Mesodermal cell (in vitro differentiated cells): ENCODE measurements at regions not wholly inside any gene's neighbourhood (a gene's known extent, or its start where the extent isn't known, plus 50 kb on each side); places are given as distances from the start of the nearest gene placed in this dataset.

Experiments used
- H3K27ac ChIP-seq: 2 replicates; pipeline ENCODE4 v1.7.0; 2013; ENCODE audit warnings: mild to moderate bottlenecking, low read depth, low read length, moderate library complexity; ENCODE audit not compliant: severe bottlenecking
- H3K36me3 ChIP-seq: 2 replicates; pipeline ENCODE4 v1.7.1; 2013; ENCODE audit warnings: mild to moderate bottlenecking, low read length, moderate library complexity; ENCODE audit not compliant: control insufficient read depth, insufficient read depth
- H3K4me1 ChIP-seq: one replicate; pipeline ENCODE4 v1.7.1; 2013; ENCODE audit warnings: mild to moderate bottlenecking, low read length; ENCODE audit not compliant: insufficient read depth, control insufficient read depth, poor library complexity, severe bottlenecking
- H3K4me3 ChIP-seq: 2 replicates; pipeline ENCODE4 v1.7.0; 2013; ENCODE audit warnings: low read length, control low read depth, mild to moderate bottlenecking; ENCODE audit not compliant: insufficient read depth, poor library complexity, severe bottlenecking; ENCODE audit errors: extremely low read depth
- H3K9me3 ChIP-seq: 2 replicates; pipeline ENCODE4 v1.7.1; 2013; ENCODE audit warnings: mild to moderate bottlenecking, low read length, moderate library complexity; ENCODE audit not compliant: control insufficient read depth
- WGBS, 2 experiments: methylation state at CpG; one replicate each; pipeline ENCODE4 v1.1.5; 2013; ENCODE audit warnings: missing lambda C conversion rate in 2 of 2; ENCODE audit not compliant: insufficient coverage in 2 of 2; 5-methylcytosine and 5-hydroxymethylcytosine counted together

DNA sequence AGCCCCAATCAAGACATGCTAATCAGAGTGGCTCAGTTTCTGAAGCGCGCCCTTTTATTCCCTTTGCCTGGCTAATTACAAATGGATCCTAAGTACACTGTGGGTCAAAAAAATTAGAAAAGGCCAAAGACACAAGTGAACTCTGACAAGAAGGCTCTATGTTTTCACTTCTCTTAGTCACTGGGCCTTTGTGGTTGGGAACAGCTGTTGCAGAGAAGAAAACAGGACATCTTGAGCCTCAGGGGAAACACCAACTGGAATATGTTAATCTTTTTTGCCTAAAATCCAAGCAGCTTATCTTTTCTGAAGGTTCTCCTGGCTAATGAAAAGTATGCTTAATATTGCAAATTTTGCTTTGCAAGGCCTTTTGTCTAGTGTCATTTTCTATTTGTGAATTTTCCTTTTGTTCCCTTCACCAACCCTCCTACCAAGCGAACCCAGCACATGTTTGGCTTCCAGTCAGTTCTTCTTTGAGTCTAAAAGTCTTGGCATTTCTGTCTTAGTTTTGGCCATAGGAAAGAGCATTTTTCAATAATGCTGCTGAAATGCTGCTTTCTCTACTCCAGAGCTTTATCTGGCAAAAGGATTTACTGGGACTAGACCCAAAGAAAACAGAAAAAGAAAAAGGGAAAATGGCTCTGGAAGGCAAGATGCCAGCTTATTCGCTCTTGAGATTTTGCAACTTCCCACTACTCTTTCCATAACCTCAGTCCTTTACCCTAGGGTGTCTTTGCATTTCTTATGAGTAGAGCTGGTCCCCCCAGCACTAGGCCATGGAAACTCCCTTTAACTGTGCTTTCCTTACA lies 440.2 kb upstream of the ST6GAL2 start:
- 73 to 97% methylated on average over 2 to 3 of the region's 4 CpGs for WGBS, 2 experiments
- H3K4me3 ChIP-seq, result no peak overlapping the region

GRCh38 chr2:107334306-107334705 lies 448.3 kb upstream of the ST6GAL2 start:
- Histone ChIP-seq H3K4me3 (no peak overlapping the region), H3K27ac (no peak overlapping the region), H3K36me3 (no peaks in the 10 kb centered on the region), H3K9me3 (peaks cover 5% of the 10 kb centered on the region), H3K4me1 (no peaks in the 10 kb centered on the region)
- WGBS, 2 experiments, result 100% methylated on average over 1 of the region's 2 CpGs; no CpG with 5 or more reads in 1 of the 2 experiments

More for the DNA sequence above, 440.2 kb upstream of the ST6GAL2 start:
- Histone ChIP-seq H3K27ac (no peak overlapping the region), H3K9me3 (peaks cover 9% of the 10 kb centered on the region), H3K4me1 (no peaks in the 10 kb centered on the region), H3K36me3 (no peaks in the 10 kb centered on the region)

- Histone ChIP-seq H3K36me3 (no peaks in the 10 kb centered on the region), H3K4me1 (no peaks in the 10 kb centered on the region), H3K4me3 (no peak overlapping the region), H3K9me3 (no peaks in the 10 kb centered on the region), H3K27ac (no peak overlapping the region)
- 79 to 90% methylated on average over 2 of the region's 2 CpGs for WGBS, 2 experiments
Observed at GRCh38 chr2:107336526-107336925, 450.6 kb upstream of the ST6GAL2 start.

GRCh38 chr2:107337209-107337898 lies 451.4 kb upstream of the ST6GAL2 start:
- Histone ChIP-seq H3K9me3 (peaks cover 2% of the 10 kb centered on the region), H3K4me1 (no peaks in the 10 kb centered on the region), H3K36me3 (no peaks in the 10 kb centered on the region), H3K27ac (no peak overlapping the region), H3K4me3 (no peak overlapping the region)
- WGBS, 2 experiments, result 88 to 89% methylated on average over 2 to 3 of the region's 6 CpGs

- no peak overlapping the region for H3K27ac ChIP-seq
- peaks cover 5% of the 10 kb centered on the region for H3K9me3 ChIP-seq
- no peaks in the 10 kb centered on the region for H3K36me3 ChIP-seq
- H3K4me1 ChIP-seq, result no peaks in the 10 kb centered on the region
- no peak overlapping the region for H3K4me3 ChIP-seq
- WGBS, 2 experiments, result 86% methylated on average over 2 of the region's 3 CpGs; no CpG with 5 or more reads in 1 of the 2 experiments
Observed at GRCh38 chr2:107338059-107338458, 452.1 kb upstream of the ST6GAL2 start.

DNA sequence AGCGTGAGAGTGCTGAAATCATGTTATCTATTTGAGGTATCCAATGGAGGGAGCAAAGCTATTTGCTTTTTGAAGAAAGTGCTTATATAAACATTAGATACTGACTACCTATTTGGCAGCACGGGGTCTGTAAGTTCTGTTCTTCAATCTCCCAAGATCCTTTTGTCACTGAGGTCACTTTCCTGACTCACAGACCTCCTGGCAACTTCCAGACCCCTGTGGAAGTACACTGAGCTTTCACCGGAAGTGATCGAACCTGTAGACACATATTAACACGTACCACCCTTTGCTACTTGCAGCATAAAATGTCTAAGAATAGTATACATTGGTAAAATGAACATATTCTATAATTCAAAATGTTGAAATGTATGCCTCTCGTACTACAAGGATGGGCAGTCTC lies 452.6 kb upstream of the ST6GAL2 start:
- WGBS, 2 experiments, result no CpG with 5 or more reads among the region's 6 CpGs
- no peaks in the 10 kb centered on the region for H3K4me1 ChIP-seq
- no peak overlapping the region for H3K27ac ChIP-seq

GRCh38 chr2:107340955-107341354 lies 455.0 kb upstream of the ST6GAL2 start:
- Histone ChIP-seq H3K4me3 (no peak overlapping the region), H3K27ac (no peak overlapping the region), H3K4me1 (no peaks in the 10 kb centered on the region), H3K36me3 (no peaks in the 10 kb centered on the region), H3K9me3 (peaks cover 5% of the 10 kb centered on the region)
- WGBS, 2 experiments, result 80% methylated on average over 1 of the region's 2 CpGs; no CpG with 5 or more reads in 1 of the 2 experiments

More for the DNA sequence above, 452.6 kb upstream of the ST6GAL2 start:
- H3K36me3 ChIP-seq, result no peaks in the 10 kb centered on the region
- H3K9me3 ChIP-seq, result peaks cover 5% of the 10 kb centered on the region
- no peak overlapping the region for H3K4me3 ChIP-seq

- H3K4me3 ChIP-seq, result no peak overlapping the region
- no peaks in the 10 kb centered on the region for H3K36me3 ChIP-seq
- H3K9me3 ChIP-seq, result no peaks in the 10 kb centered on the region
- H3K27ac ChIP-seq, result no peak overlapping the region
- 71 to 100% methylated on average over 1 of the region's 4 CpGs for WGBS, 2 experiments
- H3K4me1 ChIP-seq, result no peaks in the 10 kb centered on the region
Observed at GRCh38 chr2:107349329-107349728, 463.4 kb upstream of the ST6GAL2 start.

DNA sequence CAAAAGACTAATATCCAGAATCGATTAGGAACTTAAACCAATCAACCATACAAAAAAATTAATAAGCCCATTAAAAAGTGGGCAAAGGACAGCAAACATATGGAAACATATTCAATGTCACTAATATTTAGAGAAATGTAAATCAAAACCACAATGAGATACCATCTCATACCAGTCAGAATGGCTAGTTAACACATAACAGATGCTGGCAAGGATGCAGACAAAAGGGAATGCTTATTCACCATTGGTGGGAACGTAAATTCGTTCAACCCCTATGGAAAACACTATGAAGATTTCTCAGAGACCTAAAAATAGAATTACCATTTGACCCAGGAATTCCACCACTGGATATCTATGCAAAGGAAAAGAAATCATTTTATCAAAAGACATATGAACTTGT lies 468.2 kb upstream of the ST6GAL2 start:
- Histone ChIP-seq H3K9me3 (no peaks in the 10 kb centered on the region), H3K4me3 (no peak overlapping the region), H3K36me3 (no peaks in the 10 kb centered on the region), H3K27ac (no peak overlapping the region), H3K4me1 (no peaks in the 10 kb centered on the region)
- WGBS, 2 experiments, result no CpG with 5 or more reads among the region's 3 CpGs

DNA sequence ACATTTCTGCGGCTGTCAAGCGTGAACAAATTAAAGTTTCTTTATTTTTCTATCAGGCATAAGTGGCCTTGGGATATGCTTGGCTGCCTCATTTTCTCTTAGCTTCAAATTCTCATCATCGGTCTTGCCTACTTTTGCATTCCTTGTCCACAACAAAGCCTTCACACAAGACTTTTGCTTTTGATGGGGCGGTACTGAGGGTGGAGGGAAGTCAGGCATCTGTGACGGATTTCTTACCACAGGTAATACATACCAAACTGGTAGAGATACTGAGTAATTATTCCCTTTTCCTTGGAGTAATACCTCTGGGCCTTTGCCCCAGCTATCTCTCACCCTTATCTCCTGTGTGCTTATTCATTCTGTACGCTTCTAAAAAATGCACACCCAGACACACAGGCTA lies 468.3 kb upstream of the RGPD4 start:
- H3K36me3 ChIP-seq, result no peaks in the 10 kb centered on the region
- H3K4me3 ChIP-seq, result no peak overlapping the region
- no peaks in the 10 kb centered on the region for H3K4me1 ChIP-seq
- peak overlapping the region; percentile 43 for H3K27ac ChIP-seq
- WGBS, 2 experiments, result 90 to 92% methylated on average over 2 to 3 of the region's 6 CpGs
- no peaks in the 10 kb centered on the region for H3K9me3 ChIP-seq

DNA sequence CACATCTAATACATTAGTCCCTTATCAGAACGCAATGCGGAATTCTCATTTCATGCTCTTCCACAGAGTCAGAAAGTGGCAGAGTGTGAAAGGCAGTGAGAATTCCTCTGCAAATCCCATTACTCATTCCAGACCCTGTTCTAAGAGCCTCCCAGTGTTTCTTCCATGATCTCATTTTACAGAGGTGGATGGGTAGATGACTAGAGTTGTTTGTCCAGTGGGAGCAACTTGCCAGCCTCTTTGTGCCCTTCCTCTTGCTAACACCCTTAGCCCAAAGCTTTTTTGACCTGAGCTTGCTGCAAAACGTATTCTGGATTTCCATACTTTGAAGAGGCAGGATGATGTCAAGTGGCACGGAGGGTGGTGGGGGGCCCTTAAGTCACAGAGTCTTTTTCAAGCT lies 467.7 kb upstream of the RGPD4 start:
- 94 to 100% methylated on average over 1 to 2 of the region's 4 CpGs for WGBS, 2 experiments
- Histone ChIP-seq H3K9me3 (no peaks in the 10 kb centered on the region), H3K36me3 (no peaks in the 10 kb centered on the region), H3K4me3 (no peak overlapping the region), H3K27ac (no peak overlapping the region), H3K4me1 (no peaks in the 10 kb centered on the region)
